Esophagus squamous epithelium (tissue), 4 donors: ENCODE measurements at regions not wholly inside any gene's neighbourhood (a gene's known extent, or its start where the extent isn't known, plus 50 kb on each side); places are given as distances from the start of the nearest gene placed in this dataset.

Source experiments
- CTCF ChIP-seq, 6 experiments: fragments of 450-650 bp in 4 of 6; fragments of 200-600 bp in 2 of 6; sonication (generic) in 2 of 6; IDR thresholded peaks; one replicate each; pipeline ENCODE4 v1.5.1; 2016 to 2019; ENCODE audit warnings: antibody characterized with exemption in 6 of 6, mild to moderate bottlenecking in 4 of 6, moderate library complexity in 4 of 6
- POLR2A ChIP-seq, 4 donors: fragments of 450-650 bp; IDR thresholded peaks; one replicate each; pipeline ENCODE4 v1.6.1; 2017; ENCODE audit warnings: antibody characterized with exemption in 4 of 4, mild to moderate bottlenecking in 4 of 4, moderate library complexity in 3 of 4

GRCh38 chr5:74355041-74355824 is 285.3 kb downstream of the ENC1 start:
- no peak for TF ChIP-seq CTCF (IDR thresholded peaks at IDR 0.05)
- TF ChIP-seq POLR2A (IDR thresholded peaks at IDR 0.05), result no peak
